ENCODE measurements at regions not wholly inside any gene's neighbourhood (a gene's known extent, or its start where the extent isn't known, plus 50 kb on each side); places are given as distances from the start of the nearest gene placed in this dataset.

DNA sequence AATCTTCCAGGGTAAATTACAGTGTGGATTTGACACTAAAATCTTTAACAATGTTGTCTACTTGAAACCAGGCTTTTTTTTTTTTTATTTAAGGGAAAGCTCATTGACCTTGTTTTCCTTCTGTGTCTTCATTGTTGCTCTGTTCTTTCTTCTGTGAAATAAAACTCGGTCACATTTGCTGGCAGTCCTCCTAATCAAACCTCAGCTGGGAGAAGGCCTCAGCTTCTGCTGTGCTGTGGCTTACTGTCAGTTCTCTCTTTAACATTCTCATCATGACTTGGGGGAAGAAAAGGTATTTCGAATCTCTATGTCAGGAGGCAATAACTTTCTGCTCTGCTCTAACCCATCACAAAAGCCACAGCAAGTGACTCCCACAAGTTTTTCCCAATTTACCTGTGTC, 268.9 kb downstream of the ZNF608 start:
- no peaks in the 10 kb centered on the region for H3K27me3 ChIP-seq (replicated peaks in 1 of 4; ENCODE audit: control extremely low read depth in 1 of 4, control insufficient read depth in 3 of 4, insufficient read depth in 4 of 4, low read length in 3 of 4)
- intact Hi-C loops (cut with micrococcal nuclease), result no loop called here
- no peak overlapping the region for H3K4me2 ChIP-seq (replicated peaks; ENCODE audit: low read depth, low read length, poor library complexity, severe bottlenecking)
- TF ChIP-seq, protein P1, sequence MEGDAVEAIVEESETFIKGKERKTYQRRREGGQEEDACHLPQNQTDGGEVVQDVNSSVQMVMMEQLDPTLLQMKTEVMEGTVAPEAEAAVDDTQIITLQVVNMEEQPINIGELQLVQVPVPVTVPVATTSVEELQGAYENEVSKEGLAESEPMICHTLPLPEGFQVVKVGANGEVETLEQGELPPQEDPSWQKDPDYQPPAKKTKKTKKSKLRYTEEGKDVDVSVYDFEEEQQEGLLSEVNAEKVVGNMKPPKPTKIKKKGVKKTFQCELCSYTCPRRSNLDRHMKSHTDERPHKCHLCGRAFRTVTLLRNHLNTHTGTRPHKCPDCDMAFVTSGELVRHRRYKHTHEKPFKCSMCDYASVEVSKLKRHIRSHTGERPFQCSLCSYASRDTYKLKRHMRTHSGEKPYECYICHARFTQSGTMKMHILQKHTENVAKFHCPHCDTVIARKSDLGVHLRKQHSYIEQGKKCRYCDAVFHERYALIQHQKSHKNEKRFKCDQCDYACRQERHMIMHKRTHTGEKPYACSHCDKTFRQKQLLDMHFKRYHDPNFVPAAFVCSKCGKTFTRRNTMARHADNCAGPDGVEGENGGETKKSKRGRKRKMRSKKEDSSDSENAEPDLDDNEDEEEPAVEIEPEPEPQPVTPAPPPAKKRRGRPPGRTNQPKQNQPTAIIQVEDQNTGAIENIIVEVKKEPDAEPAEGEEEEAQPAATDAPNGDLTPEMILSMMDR (IDR thresholded peaks at IDR 0.05), result no peak
- TF ChIP-seq EZH2 (IDR thresholded peaks at IDR 0.05; ENCODE audit: borderline replicate concordance, insufficient read depth, low read depth, low read length, poor library complexity, severe bottlenecking), result no peak
- POLR2A ChIA-PET, result no interaction called here
- H3K4me3 ChIP-seq (ENCODE audit: control extremely low read depth in 1 of 5, extremely low read depth in 1 of 5, insufficient read depth in 1 of 5, low read depth in 2 of 5, low read length in 4 of 5), result no peak overlapping the region
- H3K36me3 ChIP-seq (replicated peaks in 1 of 2; ENCODE audit: control extremely low read depth in 1 of 2, control insufficient read depth in 1 of 2, extremely low read depth in 1 of 2, insufficient read depth in 2 of 2, low read length in 1 of 2), result no peaks in the 10 kb centered on the region
- CTCF ChIA-PET, result interaction anchor here (1.1 kb wide), 1 partner anchor 16 kb away, joined by 3 read pairs; no protein-coding TSS in a partner anchor
- Mint-ChIP-seq H3K27me3 (no peaks in the 10 kb centered on the region), H3K9me3 (ENCODE audit: insufficient read depth) (no peaks in the 10 kb centered on the region), H3K4me1 (no peaks in the 10 kb centered on the region), H3K27ac (no peak overlapping the region), H3K4me3 (no peak overlapping the region)
- no peaks in the 10 kb centered on the region for H4K20me1 ChIP-seq (ENCODE audit: control insufficient read depth, insufficient read depth, low read length, poor library complexity, severe bottlenecking)
- no peak for DNase-seq
- no peak overlapping the region for H2AFZ ChIP-seq (ENCODE audit: insufficient read depth, low read depth, low read length, poor library complexity, severe bottlenecking)
- H3K9ac ChIP-seq (ENCODE audit: low read length), result no peak overlapping the region
- H3K79me2 ChIP-seq (ENCODE audit: control insufficient read depth, insufficient read depth, low read length), result no peaks in the 10 kb centered on the region
- ATAC-seq (ENCODE audit: low read depth), result no peak
- H3K27ac ChIP-seq (ENCODE audit: low read length in 2 of 2), result no peak overlapping the region
- H3K9me3 ChIP-seq (ENCODE audit: control extremely low read depth in 1 of 3, control insufficient read depth in 2 of 3, insufficient read depth in 1 of 3, low read length in 2 of 3), result no peaks in the 10 kb centered on the region
- H3K4me1 ChIP-seq (ENCODE audit: control insufficient read depth in 2 of 2, insufficient read depth in 2 of 2, low read length in 2 of 2), result no peaks in the 10 kb centered on the region
- no CpG with 5 or more reads among the region's 2 CpGs for WGBS (ENCODE audit: insufficient coverage)

DNA sequence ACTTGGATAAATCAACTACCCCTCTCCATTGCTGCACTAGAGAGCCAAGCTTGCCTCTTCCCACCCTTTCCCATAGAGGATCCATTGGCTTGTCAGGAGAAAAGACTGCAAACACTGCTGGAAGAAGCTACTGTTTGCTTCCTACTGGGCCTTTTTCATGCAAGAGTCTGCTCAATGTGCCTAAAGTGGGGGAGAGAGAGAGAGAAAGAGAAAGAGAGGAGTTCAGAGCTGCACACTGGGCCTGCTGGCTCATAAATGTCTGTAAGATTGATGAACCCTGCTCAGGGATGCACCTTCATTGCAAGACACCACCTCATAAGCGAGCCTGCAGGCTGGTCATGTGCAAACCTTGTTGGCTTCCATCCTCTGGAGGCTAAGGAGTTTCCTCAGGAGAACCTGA, 269.4 kb downstream of the ZNF608 start:
- intact Hi-C loops (cut with micrococcal nuclease), result no loop called here
- TF ChIP-seq EZH2 (IDR thresholded peaks at IDR 0.05; ENCODE audit: borderline replicate concordance, insufficient read depth, low read depth, low read length, poor library complexity, severe bottlenecking), result no peak
- TF ChIP-seq, protein P1 (IDR thresholded peaks at IDR 0.05), result no peak

More for the DNA sequence above, 269.4 kb downstream of the ZNF608 start:
- no peak overlapping the region for H3K4me3 ChIP-seq (ENCODE audit: control extremely low read depth in 1 of 5, extremely low read depth in 1 of 5, insufficient read depth in 1 of 5, low read depth in 2 of 5, low read length in 4 of 5)
- no peaks in the 10 kb centered on the region for H3K36me3 ChIP-seq (replicated peaks in 1 of 2; ENCODE audit: control extremely low read depth in 1 of 2, control insufficient read depth in 1 of 2, extremely low read depth in 1 of 2, insufficient read depth in 2 of 2, low read length in 1 of 2)
- 71% methylated on average over 1 of the region's 1 CpG for WGBS (ENCODE audit: insufficient coverage)
- POLR2A ChIA-PET, result no interaction called here
- no peak overlapping the region for H3K4me2 ChIP-seq (replicated peaks; ENCODE audit: low read depth, low read length, poor library complexity, severe bottlenecking)
- no peaks in the 10 kb centered on the region for H4K20me1 ChIP-seq (ENCODE audit: control insufficient read depth, insufficient read depth, low read length, poor library complexity, severe bottlenecking)
- H3K9ac ChIP-seq (ENCODE audit: low read length), result no peak overlapping the region
- Mint-ChIP-seq H3K4me1 (no peaks in the 10 kb centered on the region), H3K27me3 (no peaks in the 10 kb centered on the region), H3K4me3 (no peak overlapping the region), H3K27ac (no peak overlapping the region), H3K9me3 (ENCODE audit: insufficient read depth) (no peaks in the 10 kb centered on the region)
- DNase-seq, result no peak
- CTCF ChIA-PET, result interaction anchor here (1.1 kb wide), 1 partner anchor 15 kb away, joined by 3 read pairs; no protein-coding TSS in a partner anchor
- no peaks in the 10 kb centered on the region for H3K9me3 ChIP-seq (ENCODE audit: control extremely low read depth in 1 of 3, control insufficient read depth in 2 of 3, insufficient read depth in 1 of 3, low read length in 2 of 3)
- H3K27ac ChIP-seq (ENCODE audit: low read length in 2 of 2), result no peak overlapping the region
- no peaks in the 10 kb centered on the region for H3K27me3 ChIP-seq (replicated peaks in 1 of 4; ENCODE audit: control extremely low read depth in 1 of 4, control insufficient read depth in 3 of 4, insufficient read depth in 4 of 4, low read length in 3 of 4)
- H3K4me1 ChIP-seq (ENCODE audit: control insufficient read depth in 2 of 2, insufficient read depth in 2 of 2, low read length in 2 of 2), result no peaks in the 10 kb centered on the region
- H3K79me2 ChIP-seq (ENCODE audit: control insufficient read depth, insufficient read depth, low read length), result no peaks in the 10 kb centered on the region
- ATAC-seq (ENCODE audit: low read depth), result no peak
- H2AFZ ChIP-seq (ENCODE audit: insufficient read depth, low read depth, low read length, poor library complexity, severe bottlenecking), result no peak overlapping the region
